HFFc6 (cell line): ENCODE measurements at regions not wholly inside any gene's neighbourhood (a gene's known extent, or its start where the extent isn't known, plus 50 kb on each side); places are given as distances from the start of the nearest gene placed in this dataset.

ENCODE experiments used
- DNase-seq: peaks from one replicate; pipeline ENCODE4 v3.0.0-alpha.2; 2018
- H3K27ac Mint-ChIP-seq: 2 replicates; pipeline ENCODE4 v1.8.0; 2020; ENCODE audit warnings: mild to moderate bottlenecking, mixed read lengths
- H3K27me3 Mint-ChIP-seq: 2 replicates; pipeline ENCODE4 v1.8.0; 2021; ENCODE audit warnings: mild to moderate bottlenecking, moderate library complexity, mixed read lengths; ENCODE audit not compliant: insufficient read depth
- H3K36me3 Mint-ChIP-seq: 2 replicates; pipeline ENCODE4 v1.8.0; 2021; ENCODE audit warnings: low read depth, mixed read lengths
- H3K4me1 Mint-ChIP-seq: 2 replicates; pipeline ENCODE4 v1.8.0; 2020; ENCODE audit warnings: low read depth, mixed read lengths
- H3K4me3 Mint-ChIP-seq: 2 replicates; pipeline ENCODE4 v1.8.0; 2020; ENCODE audit warnings: mild to moderate bottlenecking, moderate library complexity, mixed read lengths
- H3K9me3 Mint-ChIP-seq: 2 replicates; pipeline ENCODE4 v1.8.0; 2020; ENCODE audit warnings: mild to moderate bottlenecking, mixed read lengths
- TF ChIP-seq, protein P1 (sequence below): fragments of 200-600 bp; sonication (generic); IDR thresholded peaks from 2 replicates; pipeline ENCODE4 v1.5.0; 2021; ENCODE audit warnings: antibody characterized with exemption, mild to moderate bottlenecking

GRCh38 chr10:108862676-108863350 is 1060.5 kb downstream of the XPNPEP1 start:
- no peak for DNase-seq
- Mint-ChIP-seq H3K27me3 (no peaks in the 10 kb centered on the region), H3K27ac (peak overlapping the region; percentile 14; the same call in 1 of the 2 replicates), H3K9me3 (peaks cover 8% of the 10 kb centered on the region), H3K36me3 (no peaks in the 10 kb centered on the region), H3K4me3 (no peak overlapping the region), H3K4me1 (peaks cover 14% of the 10 kb centered on the region; the same call in 1 of the 2 replicates)
- TF ChIP-seq, protein P1, sequence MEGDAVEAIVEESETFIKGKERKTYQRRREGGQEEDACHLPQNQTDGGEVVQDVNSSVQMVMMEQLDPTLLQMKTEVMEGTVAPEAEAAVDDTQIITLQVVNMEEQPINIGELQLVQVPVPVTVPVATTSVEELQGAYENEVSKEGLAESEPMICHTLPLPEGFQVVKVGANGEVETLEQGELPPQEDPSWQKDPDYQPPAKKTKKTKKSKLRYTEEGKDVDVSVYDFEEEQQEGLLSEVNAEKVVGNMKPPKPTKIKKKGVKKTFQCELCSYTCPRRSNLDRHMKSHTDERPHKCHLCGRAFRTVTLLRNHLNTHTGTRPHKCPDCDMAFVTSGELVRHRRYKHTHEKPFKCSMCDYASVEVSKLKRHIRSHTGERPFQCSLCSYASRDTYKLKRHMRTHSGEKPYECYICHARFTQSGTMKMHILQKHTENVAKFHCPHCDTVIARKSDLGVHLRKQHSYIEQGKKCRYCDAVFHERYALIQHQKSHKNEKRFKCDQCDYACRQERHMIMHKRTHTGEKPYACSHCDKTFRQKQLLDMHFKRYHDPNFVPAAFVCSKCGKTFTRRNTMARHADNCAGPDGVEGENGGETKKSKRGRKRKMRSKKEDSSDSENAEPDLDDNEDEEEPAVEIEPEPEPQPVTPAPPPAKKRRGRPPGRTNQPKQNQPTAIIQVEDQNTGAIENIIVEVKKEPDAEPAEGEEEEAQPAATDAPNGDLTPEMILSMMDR = no peak

GRCh38 chr10:108861181-108861754 is 1062.0 kb downstream of the XPNPEP1 start:
- no peak for DNase-seq
- H3K27me3 Mint-ChIP-seq = no peaks in the 10 kb centered on the region
- H3K4me3 Mint-ChIP-seq = no peak overlapping the region
- H3K27ac Mint-ChIP-seq = no peak overlapping the region
- H3K36me3 Mint-ChIP-seq = no peaks in the 10 kb centered on the region
- peaks cover 8% of the 10 kb centered on the region for H3K9me3 Mint-ChIP-seq
- TF ChIP-seq, protein P1 = no peak
- peaks cover 14% of the 10 kb centered on the region; the same call in 1 of the 2 replicates for H3K4me1 Mint-ChIP-seq

DNA sequence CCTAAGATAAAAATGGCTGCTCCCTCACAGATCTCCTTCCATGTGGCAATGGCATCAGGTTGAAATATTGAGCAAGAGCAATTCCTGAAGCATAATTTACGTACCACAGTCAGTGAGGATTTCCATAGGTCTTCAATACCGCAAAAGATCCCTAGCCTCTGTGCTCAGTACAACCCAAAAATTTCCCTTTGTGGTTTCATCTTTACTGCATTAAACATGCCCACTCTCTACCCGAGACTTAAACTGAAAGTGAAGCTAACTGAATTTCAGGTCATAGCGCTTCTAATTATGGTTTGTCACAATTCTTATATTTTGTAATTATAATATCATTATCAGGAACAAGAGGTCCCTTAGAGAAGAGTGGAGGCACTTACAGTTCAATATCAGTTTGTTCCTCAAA is 1071.1 kb downstream of the XPNPEP1 start:
- H3K9me3 Mint-ChIP-seq = no peaks in the 10 kb centered on the region
- H3K36me3 Mint-ChIP-seq = no peaks in the 10 kb centered on the region
- H3K27me3 Mint-ChIP-seq = no peaks in the 10 kb centered on the region
- no peak overlapping the region for H3K27ac Mint-ChIP-seq
- H3K4me3 Mint-ChIP-seq = no peak overlapping the region
- DNase-seq = no peak
- no peaks in the 10 kb centered on the region for H3K4me1 Mint-ChIP-seq
- TF ChIP-seq, protein P1 = no peak

DNA sequence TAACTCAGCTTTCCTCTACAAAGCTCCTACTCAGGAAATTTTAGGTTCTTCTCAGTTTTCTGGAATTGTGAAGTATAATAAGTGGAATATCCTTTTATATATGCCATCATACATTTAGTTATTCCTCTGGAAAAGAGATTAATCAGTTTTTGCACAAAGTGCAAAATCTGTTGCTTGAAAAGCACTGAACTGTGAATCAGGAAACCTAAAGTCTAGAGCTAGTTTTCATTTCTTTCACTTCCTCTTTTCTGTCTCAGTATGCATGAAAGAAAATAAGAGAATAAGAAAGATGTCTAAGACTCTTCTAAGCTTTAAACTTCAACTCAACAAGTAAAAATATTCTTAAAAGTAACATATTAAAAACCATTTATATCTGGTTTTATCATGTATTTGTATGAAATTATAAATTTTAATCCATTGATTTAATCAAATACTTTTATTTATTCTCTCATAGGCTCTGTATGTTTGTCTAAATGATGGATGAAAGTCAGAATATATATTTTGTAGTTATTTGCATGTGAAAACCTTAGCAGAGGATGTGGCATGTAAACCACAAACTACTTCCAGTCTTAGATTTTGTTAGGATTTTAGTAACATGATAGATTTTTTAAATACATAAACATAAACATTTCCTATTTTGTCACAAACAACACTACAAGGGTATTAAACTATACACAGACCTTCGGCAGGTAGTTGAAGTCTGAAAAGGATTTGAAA is 1073.0 kb downstream of the XPNPEP1 start:
- H3K4me1 Mint-ChIP-seq = no peaks in the 10 kb centered on the region
- no peaks in the 10 kb centered on the region for H3K36me3 Mint-ChIP-seq
- H3K27ac Mint-ChIP-seq = no peak overlapping the region
- no peak overlapping the region for H3K4me3 Mint-ChIP-seq
- H3K9me3 Mint-ChIP-seq = no peaks in the 10 kb centered on the region
- no peak for DNase-seq
- TF ChIP-seq, protein P1 = no peak
- no peaks in the 10 kb centered on the region for H3K27me3 Mint-ChIP-seq

DNA sequence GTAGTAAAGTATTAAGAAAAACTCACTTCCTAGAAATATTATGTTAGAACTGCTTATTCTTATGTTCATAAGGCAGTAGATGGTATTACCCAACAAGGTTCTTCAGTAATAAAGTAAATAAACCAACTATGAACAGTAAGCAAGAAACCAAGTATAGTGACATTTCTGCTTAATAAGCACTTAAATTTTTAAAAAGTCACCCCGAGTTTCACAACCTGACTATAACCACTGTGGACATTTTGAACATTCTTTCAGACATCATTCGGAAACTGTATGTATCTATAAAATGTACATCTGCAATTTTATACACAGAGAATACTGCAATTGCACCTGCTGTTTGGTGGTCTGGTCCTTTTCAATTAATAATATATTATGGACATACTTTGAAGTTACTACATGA is 1073.6 kb downstream of the XPNPEP1 start:
- H3K4me3 Mint-ChIP-seq = no peak overlapping the region
- no peak overlapping the region for H3K27ac Mint-ChIP-seq
- H3K9me3 Mint-ChIP-seq = no peaks in the 10 kb centered on the region
- no peaks in the 10 kb centered on the region for H3K27me3 Mint-ChIP-seq
- TF ChIP-seq, protein P1 = no peak
- no peaks in the 10 kb centered on the region for H3K4me1 Mint-ChIP-seq
- no peak for DNase-seq
- H3K36me3 Mint-ChIP-seq = no peaks in the 10 kb centered on the region
